OCI-LY3 (cell line): ENCODE measurements at regions not wholly inside any gene's neighbourhood (a gene's known extent, or its start where the extent isn't known, plus 50 kb on each side); places are given as distances from the start of the nearest gene placed in this dataset.

Experiments
- CTCF ChIP-seq: fragments of 200-600, 300-600 bp; sonication (generic); IDR thresholded peaks from 2 replicates; pipeline ENCODE4 v1.5.1; 2014; ENCODE audit warnings: antibody characterized with exemption, low read length, low read depth
- EZH2phosphoT487 ChIP-seq: fragments of 200-600 bp; shearing (Covaris generic); IDR thresholded peaks from 2 replicates; pipeline ENCODE4 v1.6.1; 2018; ENCODE audit warnings: antibody characterized with exemption, mixed run types, low read depth

GRCh38 chr16:8062677-8063076, 527.6 kb downstream of the TMEM114 start:
- TF ChIP-seq CTCF = no peak
- no peak for TF ChIP-seq EZH2phosphoT487
